SIG-M5 treated with dmso at 0.1 percent for 504 hours (cell line): ENCODE measurements at regions not wholly inside any gene's neighbourhood (a gene's known extent, or its start where the extent isn't known, plus 50 kb on each side); places are given as distances from the start of the nearest gene placed in this dataset.
A peak's percentile ranks its signal among the peaks of the same experiment; 100 is the strongest.

ENCODE experiments used
- DNase-seq: peaks from one replicate; lab custom pipeline; 2025; ENCODE audit not compliant: unreplicated experiment; lab: John Stamatoyannopoulos, UW

- DNase-seq = no peak
Measured at GRCh38 chr11:95717314-95717713, 72.3 kb downstream of the FAM76B start.

DNA sequence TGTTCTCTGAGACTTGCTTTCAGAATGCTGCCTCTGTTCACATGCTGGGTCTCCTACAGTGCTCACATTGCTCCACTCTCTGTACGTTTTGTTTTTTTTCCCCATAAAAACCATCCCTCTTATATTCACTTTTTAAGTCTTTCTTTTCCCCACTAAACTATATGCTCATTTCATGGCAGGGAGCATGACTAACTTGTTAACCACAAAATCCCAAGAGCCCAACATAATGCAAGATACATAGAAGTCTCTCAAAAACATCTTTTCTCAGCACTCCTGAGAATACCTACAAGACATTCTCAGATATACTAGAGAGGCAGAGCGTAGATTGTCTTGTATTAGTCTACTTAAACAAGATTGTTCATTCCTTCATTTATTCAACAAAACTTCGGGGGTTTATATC is 73.3 kb downstream of the FAM76B start:
- no peak for DNase-seq

DNA sequence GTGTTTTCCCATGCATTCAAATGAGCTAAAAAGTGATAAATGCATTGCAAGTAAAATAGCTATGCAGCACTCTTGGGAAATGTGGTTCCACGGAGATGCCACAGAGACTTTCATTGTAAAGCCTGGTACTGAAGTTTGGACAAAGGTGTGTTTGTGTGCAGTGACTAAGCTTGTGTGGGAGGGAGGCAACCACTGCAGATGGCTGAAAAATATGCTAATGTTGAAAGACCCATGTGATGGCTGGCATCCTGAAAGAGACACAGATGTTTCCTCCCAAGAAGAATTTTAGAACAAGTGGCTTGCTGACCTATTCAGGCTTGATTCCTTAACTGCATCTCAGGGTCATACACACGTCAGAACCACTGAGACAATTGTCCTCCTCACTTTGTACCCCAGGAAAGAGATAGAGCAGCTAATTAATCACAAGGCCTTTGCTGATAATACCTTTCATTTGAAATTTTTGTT is 73.8 kb downstream of the FAM76B start:
- DNase-seq = no peak

DNA sequence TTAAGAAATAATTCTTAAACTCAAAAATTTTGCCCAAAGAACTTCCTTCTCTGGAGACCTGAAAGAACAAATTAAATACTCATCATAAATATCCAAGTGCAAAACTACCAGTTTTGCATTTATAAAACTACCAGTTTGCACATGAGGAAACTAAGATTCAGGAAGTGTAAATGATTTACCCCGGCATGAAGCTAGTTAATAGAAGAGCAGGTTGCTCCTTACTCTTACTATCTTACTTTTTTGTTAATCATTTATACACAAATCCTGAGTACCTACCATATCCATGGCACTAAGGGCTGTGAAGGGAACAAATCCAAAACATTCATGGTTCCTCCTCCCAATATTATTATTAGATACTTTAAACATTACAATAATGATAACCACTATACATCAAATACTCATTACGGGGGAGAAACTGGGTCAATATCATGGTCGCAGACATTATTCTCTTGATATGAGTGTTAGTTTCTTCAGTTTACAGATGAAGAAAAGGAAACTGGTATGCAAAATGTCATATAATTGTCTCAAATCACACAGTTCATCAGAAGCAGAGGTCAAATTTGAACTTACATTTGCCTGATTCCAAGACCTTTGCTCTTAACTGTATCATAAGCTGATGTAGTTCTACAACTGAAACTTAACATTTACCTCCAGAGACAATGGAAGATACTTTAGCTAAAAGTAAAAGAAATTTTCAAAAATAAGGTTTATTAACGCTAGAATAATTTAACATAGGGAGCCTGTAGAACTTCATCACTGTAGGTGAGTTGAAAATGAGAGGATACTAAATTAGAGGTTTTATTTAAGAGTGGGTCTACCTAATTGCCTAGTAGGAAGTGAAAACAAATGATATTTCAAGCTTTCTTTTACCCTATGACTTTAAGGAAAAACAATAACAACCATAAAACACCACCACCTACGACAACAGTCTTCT is 74.5 kb downstream of the FAM76B start:
- no peak for DNase-seq

DNA sequence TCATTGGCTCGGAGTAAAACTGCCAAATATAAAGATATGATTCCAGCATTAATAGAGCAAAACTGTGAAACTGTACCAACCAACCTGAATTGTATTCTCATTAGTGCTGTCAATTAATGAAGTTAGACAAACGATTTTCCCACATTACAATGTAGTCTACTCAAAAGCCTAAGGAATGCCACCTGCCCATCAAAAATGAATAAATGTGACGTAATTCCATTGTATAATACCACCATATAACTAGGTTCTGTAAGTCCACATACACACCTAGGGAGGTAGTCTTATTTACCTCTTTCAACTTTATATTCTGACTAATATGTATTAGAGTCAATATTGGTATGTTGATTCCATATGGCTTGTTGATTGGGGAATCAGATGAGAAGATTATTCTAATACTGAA is 76.2 kb downstream of the FAM76B start:
- DNase-seq = no peak

DNA sequence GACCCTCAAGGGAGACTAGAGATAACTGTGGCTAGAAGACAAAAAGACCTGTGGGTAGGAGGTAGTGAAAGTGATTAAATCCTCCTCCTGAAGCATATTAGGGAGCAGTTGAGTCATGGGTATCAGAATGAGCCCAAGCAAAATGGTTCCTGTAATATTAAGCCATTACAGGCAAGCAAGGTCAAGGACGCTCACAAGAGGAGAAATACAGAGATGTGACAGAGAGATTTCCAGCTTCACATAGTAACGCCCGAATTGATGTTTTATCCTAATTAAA is 77.7 kb downstream of the FAM76B start:
- DNase-seq = no peak

DNA sequence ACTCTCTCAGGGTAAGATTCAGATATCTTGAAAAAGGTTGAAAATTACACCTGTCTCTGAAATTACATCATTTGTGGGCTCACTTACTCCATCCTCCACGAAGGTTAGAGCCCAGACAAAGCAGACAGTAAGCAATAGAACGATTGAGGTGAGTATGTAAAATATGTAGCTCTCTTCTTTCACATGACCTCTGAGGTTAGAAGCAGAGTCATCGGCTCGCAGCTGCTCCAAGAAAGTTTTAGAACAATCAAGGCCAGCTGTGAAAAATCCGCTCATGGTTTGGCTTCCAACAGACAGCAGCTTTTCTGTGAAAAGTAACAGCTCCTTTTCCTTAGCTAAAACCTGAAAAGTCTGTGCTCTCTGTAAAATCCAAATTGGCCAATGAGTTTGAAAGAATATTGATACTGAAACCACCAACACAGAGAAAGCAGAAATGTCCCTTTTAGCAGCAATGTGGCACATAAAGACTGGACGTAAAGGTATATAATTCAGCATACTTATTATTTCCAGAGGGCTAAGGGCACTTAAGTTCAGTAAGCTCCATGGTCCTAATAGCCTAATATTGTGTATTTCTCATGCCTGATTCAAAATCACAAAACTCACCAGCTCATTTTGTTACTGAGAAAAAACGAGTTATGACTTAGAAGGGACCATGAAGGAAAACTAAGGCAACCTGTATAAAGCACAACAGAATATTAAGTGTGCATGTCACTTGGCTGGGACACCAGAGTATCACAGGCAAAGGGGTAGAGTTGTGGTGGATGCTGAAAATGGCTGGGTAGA is 78.2 kb downstream of the FAM76B start:
- no peak for DNase-seq

GRCh38 chr11:95708681-95709080 is 80.9 kb downstream of the FAM76B start:
- no peak for DNase-seq

DNA sequence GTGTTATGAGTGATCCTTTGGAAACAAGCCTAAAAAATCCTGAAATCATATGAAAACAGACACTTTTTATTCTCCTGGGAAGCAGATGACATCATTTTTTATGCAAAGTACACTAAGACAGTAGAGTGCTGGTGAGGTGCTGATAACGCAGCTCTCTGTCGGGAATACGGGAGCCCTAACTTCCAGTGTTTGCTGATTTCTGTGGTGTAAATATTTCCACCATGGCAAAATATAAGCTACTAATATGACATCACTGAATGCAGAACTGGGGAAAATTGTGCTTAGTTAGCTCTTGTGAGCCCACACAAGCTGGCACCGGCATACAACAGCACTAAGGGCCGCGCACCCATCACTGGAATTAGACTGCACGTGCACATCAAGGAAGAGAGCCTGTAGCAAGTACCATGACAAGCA is 82.6 kb downstream of the FAM76B start:
- no peak for DNase-seq

GRCh38 chr11:95705485-95706124 is 84.0 kb downstream of the FAM76B start:
- DNase-seq = peak; percentile 71

DNA sequence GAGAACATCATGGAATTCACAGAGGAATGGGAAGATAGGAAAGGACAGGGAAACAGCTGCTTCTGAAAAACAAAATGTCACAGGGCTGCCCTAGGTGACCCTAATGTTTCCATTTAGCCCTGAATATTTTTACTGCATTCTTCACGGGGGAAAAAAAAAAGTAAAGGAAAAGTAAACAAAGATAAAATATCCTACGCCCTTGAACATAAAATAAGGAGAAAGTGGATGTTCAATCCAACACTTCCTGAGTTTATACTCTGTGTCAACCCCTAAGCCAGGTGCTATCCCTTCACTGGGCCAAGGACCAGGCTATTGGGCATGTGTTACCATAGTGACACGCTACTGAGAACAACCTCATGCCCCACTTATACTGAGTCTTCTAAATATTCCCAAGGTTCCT is 84.7 kb downstream of the FAM76B start:
- DNase-seq = no peak

- DNase-seq = no peak
Measured at GRCh38 chr11:95703049-95703448, 86.5 kb downstream of the FAM76B start.

- DNase-seq = no peak
Measured at GRCh38 chr11:95702526-95702925, 87.1 kb downstream of the FAM76B start.

DNA sequence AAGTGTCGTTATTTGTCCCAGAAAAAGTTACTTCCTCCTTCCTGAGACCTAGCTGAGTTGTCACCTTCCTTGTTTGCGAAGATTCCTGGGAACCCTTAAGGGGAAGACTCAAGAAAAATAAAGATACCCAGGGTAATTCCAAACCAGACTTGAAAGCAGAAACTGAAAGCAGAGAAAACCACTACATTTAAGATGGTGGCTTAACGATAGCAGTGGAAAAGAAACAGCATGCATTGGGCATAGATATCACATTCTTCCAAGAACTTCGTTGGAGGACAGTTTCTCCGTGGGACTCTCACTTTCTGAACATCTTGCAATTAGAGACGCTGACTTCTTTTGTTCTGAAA is 89.1 kb downstream of the FAM76B start:
- no peak for DNase-seq

GRCh38 chr11:95699631-95700470 is 89.7 kb downstream of the FAM76B start:
- no peak for DNase-seq

DNA sequence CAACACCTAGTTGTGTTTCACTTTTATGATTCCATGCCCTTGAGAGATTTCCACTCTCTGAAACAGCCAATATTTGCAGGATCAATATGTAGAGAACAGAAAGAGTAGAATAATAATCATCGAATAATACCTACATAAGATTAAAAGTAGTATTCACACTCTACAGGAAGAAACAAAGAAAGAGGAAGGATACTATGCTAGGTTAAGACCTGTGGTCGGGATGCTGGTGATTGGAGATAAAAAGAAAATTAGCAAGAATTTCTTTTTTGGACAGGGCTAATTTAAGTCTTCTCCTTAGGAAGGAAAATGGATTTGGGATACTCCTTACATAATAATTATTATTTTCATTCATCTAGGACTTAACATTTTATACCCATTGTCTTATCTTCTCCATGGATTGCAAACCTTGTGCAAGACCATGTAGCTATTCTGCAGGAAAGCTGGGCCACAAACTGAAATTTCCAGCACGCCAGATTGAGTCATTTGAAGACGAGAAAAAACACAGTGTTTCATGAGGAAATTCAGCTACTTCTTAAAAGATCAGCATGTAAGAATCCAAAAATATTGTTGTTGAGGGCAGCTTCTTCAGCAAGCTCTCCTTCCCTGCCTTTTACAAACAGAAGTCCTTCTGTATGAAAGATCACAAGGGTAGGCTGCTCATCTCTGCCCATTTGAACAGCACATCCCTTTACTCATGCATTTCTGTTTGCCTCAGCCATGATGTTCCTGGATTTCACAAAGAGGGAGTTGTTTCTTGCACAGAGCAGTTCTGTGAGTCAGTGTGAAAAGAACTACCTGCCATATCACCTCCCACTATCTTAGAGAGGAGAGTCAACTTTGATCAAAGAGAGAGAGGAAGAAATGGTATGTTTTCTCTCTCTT is 90.7 kb downstream of the FAM76B start:
- no peak for DNase-seq

GRCh38 chr11:95697614-95698408 is 91.8 kb downstream of the FAM76B start:
- DNase-seq = no peak

DNA sequence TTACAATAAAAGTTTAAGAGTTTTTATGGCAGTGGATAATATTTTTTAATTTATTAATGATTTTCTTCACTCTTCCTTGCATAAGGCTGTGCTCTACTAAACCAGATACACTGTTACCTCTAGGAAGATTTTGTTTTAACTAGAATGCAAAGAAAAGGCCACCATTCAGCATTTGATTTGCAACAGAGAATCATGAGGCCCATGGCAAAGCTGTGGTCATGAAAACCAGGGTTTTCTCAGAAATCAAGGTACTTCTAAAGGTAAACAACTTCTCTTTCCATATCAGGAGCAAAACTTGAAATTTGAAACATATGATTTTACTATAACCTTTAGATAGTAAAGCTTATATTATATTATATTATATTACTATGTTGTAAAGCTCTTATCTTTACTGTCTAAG is 94.4 kb downstream of the FAM76B start:
- no peak for DNase-seq

GRCh38 chr11:95693298-95693697 is 96.3 kb downstream of the FAM76B start:
- no peak for DNase-seq
